ENCODE measurements at regions not wholly inside any gene's neighbourhood (a gene's known extent, or its start where the extent isn't known, plus 50 kb on each side); places are given as distances from the start of the nearest gene placed in this dataset.
"Not testable (repeated sequence)": the region's sequence is repeated elsewhere in the genome, so short reads cannot be mapped to it uniquely, and the experiment has no call there.

DNA sequence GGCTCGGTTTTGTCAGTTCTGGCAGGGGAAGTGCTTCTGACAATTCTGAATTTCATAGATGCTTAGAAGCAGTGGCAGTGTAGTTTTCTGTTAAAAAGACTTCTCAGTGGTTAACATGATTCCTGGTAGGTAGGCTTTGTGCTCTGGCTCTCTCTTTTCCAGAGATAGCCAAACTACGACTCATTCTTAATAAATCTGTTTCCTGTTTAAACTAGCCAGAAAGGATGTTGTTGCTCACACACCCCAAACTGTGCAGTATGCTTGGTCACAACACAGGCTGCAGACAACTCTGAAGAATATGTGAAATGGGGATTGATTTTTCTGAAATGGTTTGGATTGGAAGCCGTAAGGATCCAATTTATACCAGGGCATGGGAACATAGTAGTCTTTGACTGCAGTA, 711.5 kb downstream of the PCDH17 start:
- DNase-seq (ENCODE audit: low read depth in 2 of 2) = no peak

- not testable (repeated sequence) for DNase-seq (ENCODE audit: low read depth in 2 of 2)
Measured at GRCh38 chr13:58352100-58352499, 720.6 kb downstream of the PCDH17 start.

DNA sequence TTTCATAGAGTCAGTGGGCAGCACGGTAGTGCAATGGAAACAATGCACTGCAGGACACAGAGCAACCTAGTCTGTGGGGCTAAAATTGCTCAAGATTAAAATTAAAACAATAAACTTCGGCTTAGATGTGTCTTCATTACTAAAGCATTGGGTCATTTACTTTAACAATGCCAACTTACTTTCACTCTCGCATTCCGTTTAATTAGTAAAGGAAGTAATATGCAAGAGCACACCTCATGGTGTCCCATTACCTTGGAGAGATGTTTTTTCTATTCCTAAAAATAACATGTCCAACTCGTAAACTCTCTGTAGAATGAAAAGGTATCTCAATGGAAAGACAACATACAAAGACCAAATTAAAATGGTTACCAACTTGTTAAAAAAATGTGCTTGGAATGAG, 738.4 kb downstream of the PCDH17 start:
- DNase-seq (ENCODE audit: low read depth in 2 of 2) = no peak

DNA sequence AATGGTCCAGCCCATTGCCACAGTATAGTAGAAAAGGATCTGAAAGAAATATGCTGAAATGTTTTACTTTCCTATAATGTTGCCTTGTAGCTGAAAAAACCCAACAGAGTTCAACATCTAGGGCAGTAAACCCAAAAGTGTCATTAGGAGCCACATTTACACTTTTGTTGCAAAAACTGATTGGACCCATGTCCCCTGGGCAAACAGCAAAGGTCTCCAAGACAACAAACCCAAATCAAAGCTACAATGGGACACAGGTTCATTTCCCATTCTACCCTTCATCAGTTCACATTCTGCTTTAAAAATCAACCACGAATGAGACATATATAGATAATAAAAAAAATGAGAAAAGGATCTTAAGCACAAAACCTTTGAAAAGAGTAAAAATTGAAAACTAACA, 744.8 kb downstream of the PCDH17 start:
- no peak for DNase-seq (ENCODE audit: low read depth in 2 of 2)

- DNase-seq (ENCODE audit: low read depth in 2 of 2) = no peak
Measured at GRCh38 chr13:58376775-58377174, 745.2 kb downstream of the PCDH17 start.

DNA sequence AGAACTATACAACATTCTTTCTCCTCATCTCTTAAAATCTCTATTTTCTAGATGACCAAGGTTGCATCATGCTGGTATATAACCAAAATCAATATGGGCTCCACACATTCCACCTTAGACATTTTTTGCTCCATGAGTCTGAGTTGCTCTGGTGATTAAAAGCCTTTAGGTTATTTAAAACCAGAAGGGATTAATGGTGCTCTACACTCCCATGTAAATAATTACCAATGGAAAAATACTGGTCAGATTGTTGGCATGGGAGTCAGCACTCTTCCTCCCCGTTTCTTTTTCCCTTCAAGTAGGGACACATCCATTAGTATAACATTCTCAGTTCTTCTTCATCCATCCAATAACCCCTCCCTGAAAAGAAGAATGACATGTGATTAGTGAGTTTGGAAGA, 747.7 kb downstream of the PCDH17 start:
- no peak for DNase-seq (ENCODE audit: low read depth in 2 of 2)

GRCh38 chr13:58385336-58385735, 753.8 kb downstream of the PCDH17 start:
- DNase-seq (ENCODE audit: low read depth in 2 of 2) = not testable (repeated sequence)

DNA sequence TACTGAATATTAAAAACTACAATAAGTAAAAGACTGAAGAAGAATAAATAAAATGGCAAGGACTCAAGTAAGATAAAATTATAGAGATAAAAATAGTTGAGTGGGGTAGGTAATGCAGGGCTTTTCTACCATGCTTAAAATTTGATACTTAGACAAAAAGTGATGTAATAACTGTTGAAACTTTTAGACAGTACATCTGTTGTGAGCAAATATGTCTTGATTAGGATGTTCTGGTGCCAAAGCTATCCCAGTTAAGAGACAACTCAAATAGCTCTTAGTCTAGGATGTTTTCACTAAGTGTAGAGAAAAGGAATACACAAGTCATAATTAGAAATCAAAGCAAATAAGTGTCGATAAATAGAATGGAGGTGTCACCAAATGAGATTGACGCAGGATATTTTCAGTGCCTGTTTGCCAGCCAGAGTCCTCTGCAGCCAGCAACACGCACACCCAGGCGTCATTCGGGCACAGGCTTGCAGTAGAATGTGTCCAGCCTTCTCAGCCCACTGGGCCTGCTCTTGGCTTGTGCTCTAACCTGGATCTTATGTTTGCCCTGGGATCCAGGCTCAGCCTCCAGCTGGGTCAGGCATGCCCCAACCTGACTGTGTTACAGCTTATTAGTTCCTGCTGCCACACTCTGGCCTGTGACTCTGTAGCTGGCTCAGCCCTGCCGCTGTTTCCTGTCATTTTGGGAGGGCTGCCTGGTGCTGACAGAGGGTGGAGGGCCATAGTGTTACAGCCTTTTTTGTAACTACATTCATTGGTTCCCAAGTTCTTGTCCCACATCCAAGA, 766.2 kb downstream of the PCDH17 start:
- no peak for DNase-seq (ENCODE audit: low read depth in 2 of 2)

GRCh38 chr13:58399263-58399662, 767.7 kb downstream of the PCDH17 start:
- no peak for DNase-seq (ENCODE audit: low read depth in 2 of 2)

GRCh38 chr13:58406545-58406944, 775.0 kb downstream of the PCDH17 start:
- DNase-seq (ENCODE audit: low read depth in 2 of 2) = no peak

- no peak for DNase-seq (ENCODE audit: low read depth in 2 of 2)
Measured at GRCh38 chr13:58429917-58430316, 798.4 kb downstream of the PCDH17 start.

DNA sequence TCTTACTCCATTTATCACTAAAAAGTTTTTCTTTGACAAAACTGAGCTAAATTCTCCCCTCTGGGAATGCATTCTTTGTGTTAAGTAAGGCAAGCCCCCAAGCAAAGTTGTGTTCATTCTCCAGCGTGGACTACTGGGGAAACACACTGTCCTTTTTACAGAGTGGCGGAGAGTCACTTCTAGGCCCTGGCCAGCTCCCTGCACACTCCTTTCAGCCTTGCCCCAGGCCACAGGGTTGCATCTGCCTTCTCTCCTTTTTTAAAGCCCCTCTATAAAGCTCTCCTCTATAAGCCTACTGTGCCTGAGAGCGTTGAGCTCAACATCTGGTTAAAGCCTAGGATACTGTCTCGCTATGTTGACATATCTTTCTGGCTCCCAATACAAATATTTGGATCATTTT, 803.4 kb downstream of the PCDH17 start:
- no peak for DNase-seq (ENCODE audit: low read depth in 2 of 2)

DNA sequence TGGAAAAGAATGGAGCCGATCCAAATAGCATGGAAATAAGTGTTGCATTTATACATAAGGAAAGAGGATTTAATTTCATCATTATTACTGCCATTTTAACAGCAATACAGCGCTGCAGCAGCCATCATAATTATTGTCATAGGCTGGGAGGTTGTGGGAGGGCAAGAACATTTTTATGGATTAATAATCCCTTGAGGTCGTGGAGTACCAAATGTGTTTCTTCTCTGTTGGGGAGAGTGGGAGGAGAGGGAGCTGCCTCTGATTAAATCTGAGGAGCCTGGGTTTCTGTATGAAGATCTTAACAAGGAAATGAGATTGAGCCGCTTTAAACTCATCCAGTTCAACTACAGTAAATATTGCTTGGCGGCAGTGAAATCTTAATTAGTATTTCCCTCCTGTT, 805.9 kb downstream of the PCDH17 start:
- no peak for DNase-seq (ENCODE audit: low read depth in 2 of 2)

DNA sequence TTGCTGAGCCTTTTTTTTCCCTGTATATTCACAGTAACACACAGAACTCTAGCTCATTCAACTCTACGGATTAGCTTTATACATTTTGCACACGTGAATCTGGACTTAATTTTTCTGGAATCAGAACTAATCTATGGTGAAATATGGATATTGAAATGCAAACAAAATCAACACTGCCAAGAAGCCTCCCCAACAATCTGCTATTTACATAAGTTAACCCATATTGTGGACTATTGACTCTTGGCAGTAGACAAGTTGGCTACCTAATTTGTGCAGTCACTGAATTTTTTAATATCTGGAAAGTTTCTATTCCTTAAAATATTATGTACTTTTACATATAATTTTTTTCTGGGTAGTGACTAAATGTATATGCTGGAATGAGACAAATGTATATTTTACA, 815.4 kb downstream of the PCDH17 start:
- no peak for DNase-seq (ENCODE audit: low read depth in 2 of 2)

DNA sequence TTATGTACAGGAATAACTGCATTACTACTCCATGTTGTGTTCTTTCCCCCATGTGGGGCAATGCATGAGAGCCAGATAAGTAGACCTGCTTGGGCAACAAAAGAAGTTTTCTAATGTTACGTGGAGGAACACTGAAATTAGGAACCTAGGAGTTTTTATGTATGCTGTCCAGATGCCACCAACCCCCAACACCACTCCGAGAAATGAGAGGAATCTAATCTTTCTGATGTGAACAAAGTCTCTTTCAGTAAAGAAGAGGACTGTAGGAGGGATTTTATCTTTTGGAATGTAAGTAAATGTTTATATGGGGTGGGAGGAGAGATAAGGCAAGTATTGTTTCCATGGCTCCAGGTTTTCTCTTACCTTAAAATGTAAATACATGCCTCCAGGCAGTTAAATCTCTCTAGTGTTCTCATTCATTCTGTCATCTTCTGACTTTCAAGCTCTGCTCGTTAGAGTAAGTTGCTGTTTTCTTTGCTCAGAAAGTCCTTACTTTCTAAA, 820.6 kb downstream of the PCDH17 start:
- no peak for DNase-seq (ENCODE audit: low read depth in 2 of 2)

DNA sequence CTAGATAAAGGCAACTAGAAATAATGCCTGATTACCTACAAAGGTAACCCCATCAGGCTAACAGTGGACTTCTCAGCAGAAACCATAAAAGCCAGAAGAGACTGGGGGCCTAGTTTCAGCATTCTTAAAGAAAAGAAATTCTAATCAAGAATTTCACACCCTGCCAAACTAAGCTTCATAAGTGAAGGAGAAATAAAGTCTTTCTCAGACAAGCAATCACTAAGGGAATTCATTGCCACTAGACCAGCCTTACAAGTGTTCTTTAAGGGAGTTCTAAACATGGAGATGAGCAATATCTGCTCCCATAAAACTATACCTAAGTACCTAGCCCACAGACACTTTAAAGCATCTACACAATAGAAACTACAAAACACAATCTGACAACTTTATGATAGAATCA, 823.5 kb downstream of the PCDH17 start:
- no peak for DNase-seq (ENCODE audit: low read depth in 2 of 2)

DNA sequence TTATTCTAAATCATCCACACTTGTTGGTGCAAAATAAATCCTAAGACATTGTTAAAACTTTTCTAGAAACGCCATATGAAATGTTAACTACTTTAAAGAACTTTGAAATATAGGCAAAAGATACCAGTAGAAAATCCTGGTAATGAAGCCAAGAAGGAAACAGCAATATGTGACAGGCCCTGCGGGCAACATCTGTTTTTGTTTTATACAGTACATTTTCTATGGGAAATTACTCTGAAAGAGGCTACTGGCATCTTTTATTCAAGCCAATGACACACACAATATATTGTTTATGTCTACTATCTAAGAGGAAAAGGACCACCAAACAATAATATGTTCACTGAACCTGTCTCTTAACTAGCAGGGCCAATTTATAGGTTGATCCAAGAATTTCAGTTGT, 829.7 kb downstream of the PCDH17 start:
- no peak for DNase-seq (ENCODE audit: low read depth in 2 of 2)

DNA sequence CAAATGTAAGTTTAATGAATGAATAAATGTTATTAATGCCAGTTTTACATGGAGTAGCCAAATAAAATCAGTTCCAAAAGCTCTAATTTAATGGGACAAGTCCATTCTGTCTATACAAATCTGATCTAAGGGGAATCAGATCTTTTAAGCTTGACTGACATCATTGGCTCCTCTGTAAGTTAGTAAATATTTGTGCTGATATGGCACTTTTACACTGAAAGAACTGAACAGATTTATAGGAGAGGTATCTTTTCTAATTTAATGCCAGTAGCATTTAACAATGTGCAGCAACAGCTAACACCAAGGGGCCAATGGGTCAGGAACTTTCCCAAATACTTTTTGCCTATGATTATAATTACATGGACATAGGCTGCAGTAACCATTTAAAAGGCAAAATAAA, 832.3 kb downstream of the PCDH17 start:
- DNase-seq (ENCODE audit: low read depth in 2 of 2) = no peak

DNA sequence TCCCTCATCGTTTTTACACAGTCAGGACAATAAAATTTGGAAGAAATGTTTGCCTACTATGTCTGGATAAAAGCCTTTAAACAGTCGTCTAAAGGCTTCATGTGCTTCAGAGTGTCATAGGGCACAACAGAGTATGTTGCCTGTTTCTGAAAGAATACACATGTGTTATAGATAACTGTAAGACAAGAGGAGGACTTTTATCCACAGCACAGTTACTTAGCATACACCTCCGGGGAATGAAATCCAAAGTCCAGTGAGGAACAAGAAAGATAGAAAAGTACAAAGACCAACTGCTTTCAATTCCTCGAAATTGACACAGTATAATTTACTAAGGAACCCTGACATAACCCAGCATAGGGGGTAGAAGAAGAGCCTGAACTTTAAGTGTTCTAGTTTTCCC, 835.6 kb downstream of the PCDH17 start:
- no peak for DNase-seq (ENCODE audit: low read depth in 2 of 2)

- no peak for DNase-seq (ENCODE audit: low read depth in 2 of 2)
Measured at GRCh38 chr13:58472483-58472882, 840.9 kb downstream of the PCDH17 start.

DNA sequence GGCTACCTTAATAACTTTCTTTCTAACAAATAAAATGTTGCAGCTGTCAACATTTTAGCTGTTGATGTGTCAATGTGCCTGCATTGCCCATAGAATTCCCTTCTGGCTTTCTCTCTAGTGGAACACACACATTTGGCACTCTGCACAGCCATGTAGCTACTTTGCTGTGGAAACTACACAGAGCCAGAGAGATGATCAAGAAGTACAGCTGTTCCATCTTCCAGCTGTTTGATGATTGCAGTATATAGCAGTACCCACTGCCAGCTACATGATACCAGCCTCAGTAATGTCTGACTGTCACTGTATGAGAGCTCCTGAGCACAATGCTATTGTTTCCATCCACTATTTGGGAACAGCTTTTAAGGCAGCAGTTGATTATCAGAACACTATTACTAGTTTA, 843.0 kb downstream of the PCDH17 start:
- no peak for DNase-seq (ENCODE audit: low read depth in 2 of 2)

DNA sequence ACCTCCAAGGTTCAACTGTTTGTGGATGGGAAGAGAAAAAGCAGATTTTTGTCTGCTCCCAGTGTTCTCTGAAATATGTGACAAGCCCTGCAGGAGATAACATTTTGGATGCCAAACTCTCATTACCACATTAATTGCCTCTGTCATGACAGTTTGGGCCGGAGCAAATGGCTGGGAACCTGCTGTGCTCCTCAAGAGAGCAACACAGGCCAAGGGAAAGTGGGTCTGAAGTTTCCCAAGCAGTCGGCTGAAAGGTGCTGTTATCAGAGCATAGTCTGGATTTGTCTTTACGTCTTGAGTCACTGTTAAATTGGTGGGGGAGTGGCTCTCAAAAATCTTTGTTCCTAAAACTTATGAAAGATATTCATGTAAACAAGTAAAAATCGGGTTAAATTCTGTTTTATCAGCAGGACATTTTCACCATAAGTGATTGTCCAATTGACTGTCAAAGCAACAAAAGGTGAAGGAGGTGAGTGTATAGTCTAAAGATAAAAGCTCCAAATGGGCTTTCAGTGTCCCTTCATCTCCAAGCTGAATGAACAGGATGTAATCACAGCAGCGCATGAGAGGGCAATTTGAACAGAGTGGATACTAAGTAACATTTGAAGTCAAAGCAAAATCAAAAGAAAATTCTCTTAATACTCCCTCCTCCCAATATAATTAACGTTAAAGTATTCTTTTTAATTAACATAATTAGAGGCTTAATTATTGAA, 844.8 kb downstream of the PCDH17 start:
- DNase-seq (ENCODE audit: low read depth in 2 of 2) = no peak

DNA sequence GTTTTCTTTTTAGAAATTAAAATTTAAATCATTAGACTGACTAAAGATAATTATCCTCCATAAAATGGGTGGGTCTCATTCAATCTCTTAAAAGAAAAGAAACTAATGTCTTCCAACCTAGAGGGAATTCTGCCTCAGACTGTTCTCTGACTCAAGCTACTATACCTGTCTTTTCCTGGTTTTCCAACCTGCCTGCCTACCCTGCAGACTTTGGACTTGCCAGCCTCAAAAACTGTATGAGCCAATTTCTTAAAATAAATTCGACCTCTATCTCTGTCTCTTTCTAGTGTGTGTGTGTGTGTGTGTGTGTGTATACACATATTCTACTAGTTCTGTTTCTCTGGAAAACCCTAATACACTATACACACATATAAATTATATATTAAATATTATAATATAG, 847.3 kb downstream of the PCDH17 start:
- no peak for DNase-seq (ENCODE audit: low read depth in 2 of 2)
